Erythroblast (primary cell): ENCODE measurements at regions not wholly inside any gene's neighbourhood (a gene's known extent, or its start where the extent isn't known, plus 50 kb on each side); places are given as distances from the start of the nearest gene placed in this dataset.

Source experiments
- GATA1 ChIP-seq: IDR thresholded peaks from 2 replicates; pipeline ENCODE4 v1.6.1; 2011; ENCODE audit warnings: low read depth, mild to moderate bottlenecking, control low read depth, low read length, moderate library complexity
- POLR2A ChIP-seq: IDR thresholded peaks from 2 replicates; pipeline ENCODE4 v1.6.1; 2011; ENCODE audit warnings: mild to moderate bottlenecking, low read length

DNA sequence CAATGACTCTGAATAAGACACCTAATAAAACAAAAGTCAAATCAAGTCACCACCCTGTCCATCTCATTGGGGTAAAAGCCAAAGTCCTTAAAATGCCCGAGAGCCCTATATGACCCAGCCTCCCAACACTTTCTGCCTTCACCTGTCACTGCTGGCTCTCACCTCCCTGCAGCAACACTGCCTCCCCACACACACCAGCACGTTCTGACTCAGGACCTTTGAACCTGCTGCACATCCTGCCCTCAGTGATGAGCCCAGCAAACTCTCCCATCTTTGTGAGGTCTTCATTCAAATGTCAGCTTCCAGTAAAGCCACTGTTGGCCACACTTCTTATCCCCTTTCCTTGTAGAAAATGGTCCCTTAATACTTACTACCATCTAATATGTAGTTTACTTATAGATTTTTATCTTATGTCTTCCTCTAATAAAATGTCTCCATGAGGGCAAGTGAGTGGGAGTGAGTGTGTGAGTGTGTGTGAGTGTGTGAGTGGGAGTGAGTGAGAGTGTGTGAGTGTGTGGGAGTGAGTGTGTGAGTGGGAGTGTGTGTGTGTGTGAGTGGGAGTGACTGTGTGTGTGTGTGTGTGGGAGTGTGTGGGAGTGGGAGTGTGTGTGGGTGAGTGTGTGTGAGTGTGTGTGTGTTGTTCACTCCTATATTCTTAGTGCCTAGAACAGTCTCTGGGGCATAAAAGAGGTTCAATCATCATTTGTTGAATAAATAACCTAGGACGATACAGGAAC is 504.7 kb downstream of the EIPR1 start:
- no peak for TF ChIP-seq POLR2A
- TF ChIP-seq GATA1, result no peak
